Left ventricle myocardium inferior (tissue), 1 donor: ENCODE measurements at regions not wholly inside any gene's neighbourhood (a gene's known extent, or its start where the extent isn't known, plus 50 kb on each side); places are given as distances from the start of the nearest gene placed in this dataset.
"Not testable (repeated sequence)": the region's sequence is repeated elsewhere in the genome, so short reads cannot be mapped to it uniquely, and the experiment has no call there.

ENCODE experiments used
- DNase-seq: peaks from one replicate; pipeline ENCODE4 v3.0.0-alpha.2; 2020
- H3K27ac ChIP-seq: fragments of 200-600 bp; replicated peaks from 2 replicates; pipeline ENCODE4 v1.8.0; 2021
- H3K27me3 ChIP-seq: fragments of 200-600 bp; 2 replicates; pipeline ENCODE4 v1.8.0; 2021; ENCODE audit warnings: low read depth
- H3K36me3 ChIP-seq: fragments of 200-600 bp; 2 replicates; pipeline ENCODE4 v1.8.0; 2021
- H3K4me1 ChIP-seq: fragments of 200-600 bp; 2 replicates; pipeline ENCODE4 v1.8.0; 2021
- H3K4me3 ChIP-seq: fragments of 200-600 bp; 2 replicates; pipeline ENCODE4 v1.8.0; 2021; ENCODE audit warnings: mild to moderate bottlenecking, moderate library complexity
- H3K9me3 ChIP-seq: fragments of 200-600 bp; replicated peaks from 2 replicates; pipeline ENCODE4 v1.8.0; 2021
- intact Hi-C: fragments of 100-400 bp; cut with micrococcal nuclease; formaldehyde crosslinking; loops from one replicate; pipeline ENCODE4 v1.11.0; 2022
- TF ChIP-seq, protein P1 (sequence below): fragments of 200-600 bp; IDR thresholded peaks from 2 replicates; pipeline ENCODE4 v1.8.0; 2021; ENCODE audit warnings: antibody characterized with exemption, mild to moderate bottlenecking, borderline replicate concordance
- donor health status: DM: no; HTN: yes; CAD: no; lungs with severe emphysema.

DNA sequence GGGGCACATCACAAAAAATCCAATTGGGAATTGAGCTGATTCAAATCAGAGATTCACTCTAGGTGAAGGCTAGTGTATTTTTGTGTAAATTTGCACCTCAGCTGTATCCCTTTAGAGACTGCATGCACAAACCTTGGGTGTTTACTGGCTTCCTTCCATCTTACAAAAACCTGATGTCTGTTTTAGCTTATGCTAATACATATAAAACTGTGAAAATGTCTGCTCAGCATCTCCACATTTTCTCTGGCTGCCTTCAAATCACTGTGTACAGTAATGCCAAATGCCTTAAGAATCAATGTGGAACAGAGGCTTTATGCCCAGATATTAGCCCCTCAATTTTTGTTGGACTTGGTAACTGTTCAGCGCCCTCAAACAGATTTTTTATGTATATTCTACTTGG, 675.8 kb upstream of the SLITRK6 start:
- H3K4me3 ChIP-seq: no peak overlapping the region
- DNase-seq: no peak
- H3K27me3 ChIP-seq: no peaks in the 10 kb centered on the region
- intact Hi-C loops: no loop called here
- no peaks in the 10 kb centered on the region for H3K36me3 ChIP-seq
- H3K27ac ChIP-seq: no peak overlapping the region
- no peaks in the 10 kb centered on the region for H3K4me1 ChIP-seq
- no peaks in the 10 kb centered on the region for H3K9me3 ChIP-seq
- TF ChIP-seq, protein P1, sequence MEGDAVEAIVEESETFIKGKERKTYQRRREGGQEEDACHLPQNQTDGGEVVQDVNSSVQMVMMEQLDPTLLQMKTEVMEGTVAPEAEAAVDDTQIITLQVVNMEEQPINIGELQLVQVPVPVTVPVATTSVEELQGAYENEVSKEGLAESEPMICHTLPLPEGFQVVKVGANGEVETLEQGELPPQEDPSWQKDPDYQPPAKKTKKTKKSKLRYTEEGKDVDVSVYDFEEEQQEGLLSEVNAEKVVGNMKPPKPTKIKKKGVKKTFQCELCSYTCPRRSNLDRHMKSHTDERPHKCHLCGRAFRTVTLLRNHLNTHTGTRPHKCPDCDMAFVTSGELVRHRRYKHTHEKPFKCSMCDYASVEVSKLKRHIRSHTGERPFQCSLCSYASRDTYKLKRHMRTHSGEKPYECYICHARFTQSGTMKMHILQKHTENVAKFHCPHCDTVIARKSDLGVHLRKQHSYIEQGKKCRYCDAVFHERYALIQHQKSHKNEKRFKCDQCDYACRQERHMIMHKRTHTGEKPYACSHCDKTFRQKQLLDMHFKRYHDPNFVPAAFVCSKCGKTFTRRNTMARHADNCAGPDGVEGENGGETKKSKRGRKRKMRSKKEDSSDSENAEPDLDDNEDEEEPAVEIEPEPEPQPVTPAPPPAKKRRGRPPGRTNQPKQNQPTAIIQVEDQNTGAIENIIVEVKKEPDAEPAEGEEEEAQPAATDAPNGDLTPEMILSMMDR: no peak

DNA sequence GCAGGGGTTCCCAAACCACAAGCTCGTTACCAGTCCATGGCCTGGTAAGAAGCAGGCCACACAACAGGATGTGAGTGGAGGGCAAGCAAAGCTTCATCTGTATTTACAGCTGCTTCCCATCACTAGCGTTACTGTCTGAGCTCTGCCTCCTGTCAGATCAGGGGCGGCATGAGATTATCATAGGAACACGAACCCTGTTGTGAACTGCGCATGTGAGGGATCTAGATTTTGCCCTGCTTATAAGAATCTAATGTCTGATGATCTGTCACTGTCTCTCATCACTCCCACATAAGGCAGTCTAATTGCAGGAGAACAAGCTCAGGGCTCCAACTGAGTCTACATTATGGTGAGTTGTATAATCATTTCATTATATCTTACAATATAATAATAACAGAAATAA, 677.4 kb upstream of the SLITRK6 start:
- H3K4me3 ChIP-seq: no peak overlapping the region
- H3K36me3 ChIP-seq: no peaks in the 10 kb centered on the region
- H3K27me3 ChIP-seq: no peaks in the 10 kb centered on the region
- no peak overlapping the region for H3K27ac ChIP-seq
- no peaks in the 10 kb centered on the region for H3K9me3 ChIP-seq
- TF ChIP-seq, protein P1: no peak
- intact Hi-C loops: no loop called here
- no peaks in the 10 kb centered on the region for H3K4me1 ChIP-seq
- DNase-seq: no peak

DNA sequence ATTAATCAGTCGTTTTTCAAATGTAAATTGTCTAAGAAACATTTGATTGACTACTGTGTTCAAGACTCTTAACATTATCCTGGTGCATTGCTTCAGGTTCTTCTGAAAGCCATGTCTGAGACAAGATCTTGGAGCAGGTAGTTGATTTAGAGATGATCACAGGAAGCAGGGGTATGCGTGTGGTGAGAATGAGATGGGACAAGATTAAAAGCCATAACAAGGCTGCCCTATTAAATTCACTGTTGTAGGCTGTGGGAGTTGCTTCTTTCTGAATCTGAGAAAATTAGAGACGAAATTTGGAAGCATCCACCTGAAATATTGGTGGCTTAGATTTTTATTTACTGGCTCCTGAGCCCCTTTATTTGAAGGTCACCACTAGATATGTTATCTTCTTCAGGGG, 687.4 kb upstream of the SLITRK6 start:
- TF ChIP-seq, protein P1: no peak
- Histone ChIP-seq H3K36me3 (no peaks in the 10 kb centered on the region), H3K27ac (no peak overlapping the region), H3K9me3 (no peaks in the 10 kb centered on the region), H3K27me3 (no peaks in the 10 kb centered on the region), H3K4me3 (no peak overlapping the region), H3K4me1 (no peaks in the 10 kb centered on the region)
- DNase-seq: no peak
- intact Hi-C loops: no loop called here

DNA sequence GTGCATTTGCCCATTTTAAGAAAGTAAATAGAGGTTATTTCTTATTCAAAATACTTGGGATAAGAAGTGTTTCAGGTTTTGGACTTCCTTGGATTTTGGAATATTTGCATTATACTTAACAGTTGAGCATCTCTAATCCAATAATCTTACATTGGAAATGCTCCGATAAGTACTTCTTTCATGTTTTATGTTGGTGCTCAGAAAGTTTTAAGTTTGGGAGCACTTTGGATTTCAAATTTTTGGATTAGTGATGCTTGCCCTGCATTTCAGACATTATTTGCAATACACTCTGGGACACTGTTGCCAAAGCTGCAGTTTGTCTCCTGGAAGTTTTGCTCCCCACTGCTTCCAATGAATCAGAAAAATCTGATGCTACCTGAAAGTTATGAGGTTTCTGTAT, 691.9 kb upstream of the SLITRK6 start:
- intact Hi-C loops: no loop called here
- H3K27me3 ChIP-seq: no peaks in the 10 kb centered on the region
- no peaks in the 10 kb centered on the region for H3K4me1 ChIP-seq
- TF ChIP-seq, protein P1: no peak
- no peak overlapping the region for H3K27ac ChIP-seq
- no peak overlapping the region for H3K4me3 ChIP-seq
- DNase-seq: no peak
- no peaks in the 10 kb centered on the region for H3K36me3 ChIP-seq
- H3K9me3 ChIP-seq: peaks cover 3% of the 10 kb centered on the region

DNA sequence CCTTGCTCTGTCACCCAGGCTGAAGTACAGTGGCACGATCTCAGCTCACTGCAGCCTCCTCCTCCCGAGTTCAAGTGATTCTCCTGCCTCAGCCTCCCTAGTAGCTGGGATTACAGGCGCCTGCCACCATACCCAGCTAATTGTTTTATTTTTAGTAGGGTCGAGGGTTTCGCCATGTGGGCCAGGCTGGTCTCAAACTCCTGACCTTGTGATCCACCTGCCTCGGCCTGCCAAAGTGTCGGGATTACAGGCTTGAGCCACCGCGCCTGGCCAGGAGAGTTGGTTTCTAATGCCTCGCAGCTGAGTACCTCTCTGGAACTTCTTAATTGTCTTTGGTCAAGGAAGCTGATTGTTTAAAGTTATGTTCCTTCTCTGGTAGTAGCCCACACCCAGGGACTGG, 702.7 kb upstream of the SLITRK6 start:
- H3K4me1 ChIP-seq, H3K36me3 ChIP-seq, H3K27ac ChIP-seq, H3K4me3 ChIP-seq, H3K27me3 ChIP-seq, DNase-seq, intact Hi-C loops: not testable (repeated sequence)
- peaks cover 28% of the 10 kb centered on the region for H3K9me3 ChIP-seq

DNA sequence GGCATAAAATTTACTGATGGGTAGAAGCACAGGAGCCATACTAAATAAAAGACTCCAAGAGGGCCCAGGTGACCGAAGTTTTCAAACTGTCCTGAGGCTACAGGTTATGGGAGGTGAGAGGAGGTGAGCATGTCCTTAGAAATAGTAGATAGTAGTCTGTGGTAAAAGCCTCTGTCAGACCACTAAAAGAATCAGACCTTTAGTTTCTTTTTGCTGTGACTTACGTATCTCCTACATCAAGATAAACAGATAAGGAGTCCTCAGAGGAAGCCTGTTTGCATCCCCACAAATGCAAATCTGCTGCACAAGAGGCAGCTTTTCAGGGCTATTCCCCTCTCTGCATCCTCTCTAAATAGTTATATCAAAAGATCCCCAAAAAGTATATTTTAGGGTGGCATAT, 711.6 kb upstream of the SLITRK6 start:
- H3K27me3 ChIP-seq: no peaks in the 10 kb centered on the region
- H3K36me3 ChIP-seq: no peaks in the 10 kb centered on the region
- peaks cover 45% of the 10 kb centered on the region for H3K9me3 ChIP-seq
- DNase-seq: no peak
- no peaks in the 10 kb centered on the region for H3K4me1 ChIP-seq
- intact Hi-C loops: no loop called here
- TF ChIP-seq, protein P1: no peak
- no peak overlapping the region for H3K4me3 ChIP-seq
- no peak overlapping the region for H3K27ac ChIP-seq
